ENCODE measurements at regions not wholly inside any gene's neighbourhood (a gene's known extent, or its start where the extent isn't known, plus 50 kb on each side); places are given as distances from the start of the nearest gene placed in this dataset.
"Not testable (repeated sequence)": the region's sequence is repeated elsewhere in the genome, so short reads cannot be mapped to it uniquely, and the experiment has no call there.

- DNase-seq, result no peak
Measured at GRCh38 chr10:121338206-121338980, 259.9 kb downstream of the FGFR2 start.

GRCh38 chr10:121339114-121339513 lies 259.1 kb downstream of the FGFR2 start:
- no peak for DNase-seq

DNA sequence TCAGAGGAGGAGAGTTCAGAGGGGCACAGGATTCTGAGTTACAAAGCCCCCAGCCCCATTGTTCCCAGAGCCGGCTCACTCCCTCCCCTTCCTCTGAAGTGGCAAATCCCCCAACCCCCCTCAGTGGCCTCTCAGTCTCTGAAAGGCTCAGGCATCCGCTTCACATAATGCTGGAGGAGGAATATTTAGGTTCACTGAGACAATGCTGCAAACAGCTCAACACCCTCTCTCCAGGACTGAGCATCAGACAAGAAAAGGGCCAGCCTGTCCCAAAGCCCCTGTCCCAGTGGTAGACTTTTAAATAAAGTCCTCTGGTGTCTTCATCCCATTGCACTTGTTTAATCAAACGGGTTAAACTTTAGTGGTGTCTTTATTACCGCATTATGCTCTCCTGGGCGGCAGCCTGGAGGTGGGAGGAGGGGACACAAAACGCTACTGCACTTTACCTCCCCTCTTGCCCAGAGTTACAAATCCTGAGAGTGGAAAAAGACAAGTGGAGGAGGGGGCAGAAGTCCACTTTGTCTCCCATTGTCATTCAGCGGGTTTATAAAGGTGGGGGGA lies 257.9 kb downstream of the FGFR2 start:
- no peak for DNase-seq

DNA sequence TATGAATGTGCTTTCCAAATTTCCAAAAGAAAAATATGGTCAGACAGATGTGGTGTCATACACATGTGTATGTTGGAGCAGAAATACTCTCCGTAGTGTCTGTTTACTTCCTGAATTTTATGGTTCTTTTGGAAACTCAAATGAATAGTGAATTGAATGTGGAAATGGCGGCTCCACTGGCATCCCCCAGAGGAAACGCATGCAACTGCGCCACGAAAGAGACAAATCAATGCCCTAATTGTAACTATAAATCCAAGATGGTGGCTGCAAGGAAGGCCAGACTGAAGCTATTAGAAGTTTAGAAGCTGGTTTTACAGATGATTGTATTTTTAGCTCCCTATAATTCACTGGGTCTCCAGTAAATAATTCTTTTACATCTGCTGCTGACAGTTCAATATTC lies 246.7 kb downstream of the FGFR2 start:
- no peak for DNase-seq

GRCh38 chr10:121352231-121352855 lies 245.9 kb downstream of the FGFR2 start:
- peak; percentile 2 for DNase-seq

DNA sequence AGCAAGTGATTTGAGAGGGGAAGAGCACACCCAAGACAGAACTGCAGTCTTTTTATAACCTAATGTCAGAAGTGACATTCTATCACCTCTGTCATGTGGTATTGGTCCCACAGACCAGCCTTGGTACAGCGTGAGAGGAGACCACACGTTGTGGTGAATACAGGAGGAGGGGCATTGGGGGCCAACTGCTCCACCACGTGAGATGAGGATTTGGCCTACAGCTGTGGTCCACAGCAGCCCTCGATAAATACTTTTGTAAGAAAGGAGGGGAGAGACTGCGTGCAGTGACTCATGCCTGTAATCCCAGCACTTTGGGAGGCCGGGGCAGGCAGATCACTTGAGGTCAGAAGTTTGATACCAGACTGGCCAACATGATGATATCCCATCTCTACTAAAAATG lies 243.1 kb downstream of the FGFR2 start:
- DNase-seq, result no peak

GRCh38 chr10:121356183-121356582 lies 242.1 kb downstream of the FGFR2 start:
- no peak for DNase-seq

DNA sequence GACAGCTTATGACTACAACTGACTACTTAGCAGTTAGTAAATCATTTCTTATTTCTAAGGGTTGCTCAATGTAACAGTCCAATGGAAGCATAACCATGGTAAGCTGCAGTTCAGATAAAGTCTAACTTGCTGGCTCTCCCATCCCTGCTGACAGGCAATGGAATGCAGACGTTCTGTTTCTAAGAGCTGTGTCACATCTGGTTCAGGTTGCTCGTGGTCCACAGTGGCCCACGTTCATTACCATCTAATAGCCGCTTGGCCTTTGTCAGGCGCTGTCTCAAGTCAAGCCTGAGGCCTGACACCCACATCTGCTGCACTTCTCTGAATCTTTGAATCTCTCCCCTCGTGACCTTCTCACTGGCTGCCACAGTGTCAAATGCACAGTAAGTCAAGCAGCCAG lies 240.8 kb downstream of the FGFR2 start:
- DNase-seq, result no peak

GRCh38 chr10:121362026-121362425 lies 236.2 kb downstream of the FGFR2 start:
- no peak for DNase-seq

- no peak for DNase-seq
Measured at GRCh38 chr10:121365566-121365965, 232.7 kb downstream of the FGFR2 start.

DNA sequence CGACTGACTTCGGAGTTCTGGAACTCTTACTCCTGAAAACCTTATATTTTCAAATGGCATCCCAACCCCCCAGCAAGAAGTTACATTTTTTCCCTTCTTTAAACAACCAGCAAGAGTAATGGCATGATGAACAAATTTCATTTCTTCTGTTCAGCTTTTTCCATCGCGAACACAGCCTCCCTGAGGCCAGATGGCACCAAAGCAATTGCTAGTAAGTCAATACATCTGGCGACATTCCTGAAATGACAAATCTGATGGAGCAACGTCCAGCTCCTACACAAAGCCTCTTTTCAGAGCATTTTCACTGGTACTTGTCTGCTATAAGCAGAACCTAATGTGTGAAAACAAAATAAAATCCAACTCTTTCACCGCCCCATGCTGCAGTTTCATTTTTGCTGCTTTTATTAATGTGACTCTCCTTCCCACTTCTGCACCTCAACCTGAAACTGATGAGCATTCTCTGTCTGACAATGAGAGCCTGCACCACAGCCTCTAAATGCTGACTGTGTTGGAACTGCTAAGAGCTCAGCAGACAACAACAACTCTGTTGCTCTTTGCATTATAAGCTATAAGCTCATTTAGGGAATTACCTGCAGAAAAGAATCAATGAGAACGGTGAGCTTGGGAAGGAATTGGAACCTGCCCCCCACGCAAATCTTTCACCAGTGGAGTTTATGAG lies 229.8 kb downstream of the FGFR2 start:
- DNase-seq, result peak; percentile 1

- no peak for DNase-seq
Measured at GRCh38 chr10:121369616-121370015, 228.6 kb downstream of the FGFR2 start.

DNA sequence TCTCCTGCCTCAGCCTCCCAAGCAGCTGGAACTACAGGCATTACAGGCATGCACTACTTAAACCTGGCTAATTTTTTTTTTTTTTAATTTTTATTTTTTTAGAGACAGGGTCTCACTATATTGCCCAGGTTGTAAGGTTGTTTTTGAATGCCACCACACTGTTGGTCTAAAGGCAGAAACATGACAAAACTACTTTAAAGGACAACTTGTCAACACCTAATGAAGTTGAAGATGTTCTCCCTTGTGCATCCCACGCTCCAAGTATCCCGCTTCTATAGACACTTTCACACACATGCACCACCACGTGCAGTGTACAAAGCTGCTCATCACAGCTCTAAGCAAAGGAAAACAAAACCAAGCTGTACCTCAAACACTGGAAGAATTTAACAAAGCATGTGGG lies 226.4 kb downstream of the FGFR2 start:
- no peak for DNase-seq

DNA sequence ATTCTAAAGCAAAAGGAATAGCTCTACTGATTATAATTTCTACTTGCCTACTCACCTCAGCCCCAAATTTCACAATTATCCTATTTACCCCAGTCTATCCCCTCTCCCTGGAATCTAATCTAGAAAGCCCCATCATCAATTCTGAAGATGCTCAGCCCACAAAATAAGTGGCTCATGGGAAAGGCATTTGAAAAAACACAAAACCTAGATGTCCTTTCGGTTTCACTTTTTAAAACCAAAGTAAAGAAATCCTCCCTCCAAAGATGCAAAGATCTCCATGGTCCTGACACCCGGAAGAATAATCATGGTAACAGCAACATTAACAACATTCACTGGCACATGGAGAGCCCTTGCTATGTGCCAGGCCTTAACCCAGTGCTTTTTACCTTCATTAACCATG lies 224.8 kb downstream of the FGFR2 start:
- DNase-seq, result peak; percentile 17

- DNase-seq, result no peak
Measured at GRCh38 chr10:121374121-121374520, 224.1 kb downstream of the FGFR2 start.

- peak; percentile 27 for DNase-seq
Measured at GRCh38 chr10:121375172-121375571, 223.1 kb downstream of the FGFR2 start.

- no peak for DNase-seq
Measured at GRCh38 chr10:121378251-121378801, 219.9 kb downstream of the FGFR2 start.

- no peak for DNase-seq
Measured at GRCh38 chr10:121379013-121379412, 219.2 kb downstream of the FGFR2 start.

- DNase-seq, result no peak
Measured at GRCh38 chr10:121380211-121380610, 218.0 kb downstream of the FGFR2 start.

DNA sequence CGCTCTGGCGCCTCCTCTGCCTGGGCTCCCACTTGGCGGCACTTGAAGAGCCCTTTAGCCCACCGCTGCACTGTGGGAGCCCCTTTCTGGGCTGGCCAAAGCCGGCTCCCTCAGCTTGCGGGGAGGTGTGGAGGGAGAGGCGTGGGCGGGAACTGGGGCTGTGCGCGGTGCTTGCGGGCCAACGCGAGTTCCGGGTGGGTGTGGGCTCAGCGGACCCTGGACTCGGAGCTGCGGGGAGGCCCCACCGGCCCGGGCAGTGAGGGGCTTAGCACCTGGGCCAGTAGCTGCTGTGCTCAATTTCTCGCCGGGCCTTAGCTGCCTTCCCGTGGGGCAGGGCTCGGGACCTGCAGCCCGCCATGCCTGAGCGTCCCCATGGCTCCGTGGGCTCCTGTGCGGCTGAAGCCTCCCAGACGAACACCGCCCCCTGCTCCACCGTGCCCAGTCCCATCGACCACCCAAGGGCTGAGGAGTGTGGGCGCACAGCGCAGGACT lies 216.2 kb downstream of the FGFR2 start:
- not testable (repeated sequence) for DNase-seq

DNA sequence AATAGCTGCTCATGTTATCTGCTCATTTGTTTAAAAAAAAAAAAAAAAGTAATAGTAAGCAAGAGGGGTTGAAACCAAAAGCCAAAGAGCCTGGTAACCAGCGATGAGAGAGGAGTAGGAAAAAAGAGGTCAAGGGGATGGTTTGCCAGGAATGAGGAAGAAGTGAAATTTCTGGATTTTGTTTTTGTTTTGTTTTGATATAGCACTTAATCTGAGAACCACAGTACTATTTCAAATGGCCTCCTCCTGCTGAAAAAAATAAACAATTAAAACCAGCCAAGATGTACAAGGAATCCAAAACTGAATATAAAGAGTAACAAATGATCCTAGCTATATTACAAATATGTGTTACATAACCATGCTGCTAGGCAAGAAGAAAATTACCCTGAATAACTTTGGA lies 213.1 kb downstream of the FGFR2 start:
- no peak for DNase-seq

- DNase-seq, result no peak
Measured at GRCh38 chr10:121392657-121393056, 205.6 kb downstream of the FGFR2 start.

DNA sequence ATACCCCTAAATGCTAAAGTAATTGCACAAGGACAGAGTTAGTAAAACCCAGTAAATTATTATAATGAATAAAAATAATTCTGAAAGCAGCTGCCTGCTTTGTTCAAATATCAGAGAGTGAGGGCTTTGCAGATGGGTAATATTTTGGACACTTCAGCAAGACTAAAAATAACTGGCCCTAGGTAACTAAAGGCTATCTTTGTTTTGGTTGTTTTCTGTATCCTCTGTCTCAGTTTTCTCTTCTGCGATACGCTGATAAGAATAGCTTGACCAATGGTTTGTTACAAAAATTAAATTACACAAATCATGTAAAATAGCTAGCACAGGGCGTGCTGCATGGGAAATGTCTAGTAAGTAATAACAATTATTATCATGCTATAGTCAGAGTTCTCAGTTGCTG lies 204.7 kb downstream of the FGFR2 start:
- no peak for DNase-seq
